ENCODE measurements at regions not wholly inside any gene's neighbourhood (a gene's known extent, or its start where the extent isn't known, plus 50 kb on each side); places are given as distances from the start of the nearest gene placed in this dataset.
"Not testable (repeated sequence)": the region's sequence is repeated elsewhere in the genome, so short reads cannot be mapped to it uniquely, and the experiment has no call there.

- DNase-seq (ENCODE audit: low spot score) (peak; percentile 20), FAIRE-seq (no peak)
Measured at GRCh38 chr4:162497564-162498167, 333.9 kb upstream of the FSTL5 start.

GRCh38 chr4:162494935-162495334 is 331.1 kb upstream of the FSTL5 start:
- FAIRE-seq (no peak), DNase-seq (ENCODE audit: low spot score) (no peak)

- FAIRE-seq: no peak
Measured at GRCh38 chr4:162485486-162485885, 321.7 kb upstream of the FSTL5 start.

GRCh38 chr4:162475246-162475645 is 311.4 kb upstream of the FSTL5 start:
- FAIRE-seq: no peak

More at GRCh38 chr4:162485486-162485885, 321.7 kb upstream of the FSTL5 start:
- DNase-seq (ENCODE audit: low spot score): peak; percentile 14

GRCh38 chr4:162469977-162470376 is 306.2 kb upstream of the FSTL5 start:
- FAIRE-seq (no peak), DNase-seq (ENCODE audit: low spot score) (no peak)

More at GRCh38 chr4:162475246-162475645, 311.4 kb upstream of the FSTL5 start:
- DNase-seq (ENCODE audit: low spot score): no peak

GRCh38 chr4:162465356-162465755 is 301.6 kb upstream of the FSTL5 start:
- FAIRE-seq; DNase-seq (ENCODE audit: low spot score): not testable (repeated sequence)

GRCh38 chr4:162461952-162462351 is 298.2 kb upstream of the FSTL5 start:
- DNase-seq (ENCODE audit: low spot score): no peak
- FAIRE-seq: no peak

GRCh38 chr4:162458051-162458450 is 294.3 kb upstream of the FSTL5 start:
- DNase-seq (ENCODE audit: low spot score) (no peak), FAIRE-seq (no peak)

- DNase-seq (ENCODE audit: low spot score) (no peak), FAIRE-seq (no peak)
Measured at GRCh38 chr4:162457071-162457865, 293.5 kb upstream of the FSTL5 start.

- FAIRE-seq (no peak), DNase-seq (ENCODE audit: low spot score) (no peak)
Measured at GRCh38 chr4:162456106-162456505, 292.3 kb upstream of the FSTL5 start.

GRCh38 chr4:162450531-162451035 is 286.8 kb upstream of the FSTL5 start:
- FAIRE-seq (no peak), DNase-seq (ENCODE audit: low spot score) (no peak)

- no peak for FAIRE-seq
- DNase-seq (ENCODE audit: low spot score): no peak
Measured at GRCh38 chr4:162443510-162443909, 279.7 kb upstream of the FSTL5 start.

GRCh38 chr4:162442128-162442527 is 278.3 kb upstream of the FSTL5 start:
- DNase-seq (ENCODE audit: low spot score) (no peak), FAIRE-seq (no peak)

GRCh38 chr4:162422312-162422711 is 258.5 kb upstream of the FSTL5 start:
- no peak for FAIRE-seq
- DNase-seq (ENCODE audit: low spot score): no peak

- FAIRE-seq: no peak
- no peak for DNase-seq (ENCODE audit: low spot score)
Measured at GRCh38 chr4:162410854-162411253, 247.1 kb upstream of the FSTL5 start.

GRCh38 chr4:162409048-162409447 is 245.2 kb upstream of the FSTL5 start:
- DNase-seq (ENCODE audit: low spot score) (no peak), FAIRE-seq (no peak)

- no peak for DNase-seq (ENCODE audit: low spot score)
Measured at GRCh38 chr4:162408309-162408708, 244.5 kb upstream of the FSTL5 start.

GRCh38 chr4:162406637-162407365 is 243.0 kb upstream of the FSTL5 start:
- FAIRE-seq: no peak
- DNase-seq (ENCODE audit: low spot score): no peak

More at GRCh38 chr4:162408309-162408708, 244.5 kb upstream of the FSTL5 start:
- FAIRE-seq: no peak

- no peak for DNase-seq (ENCODE audit: low spot score)
- FAIRE-seq: no peak
Measured at GRCh38 chr4:162403932-162404331, 240.1 kb upstream of the FSTL5 start.

GRCh38 chr4:162403419-162403818 is 239.6 kb upstream of the FSTL5 start:
- DNase-seq (ENCODE audit: low spot score): no peak
- no peak for FAIRE-seq

GRCh38 chr4:162401021-162401420 is 237.2 kb upstream of the FSTL5 start:
- DNase-seq (ENCODE audit: low spot score): no peak
- no peak for FAIRE-seq

GRCh38 chr4:162392946-162393345 is 229.1 kb upstream of the FSTL5 start:
- no peak for FAIRE-seq
- no peak for DNase-seq (ENCODE audit: low spot score)

Measured in urothelium cell line (cell line).